RWPE2 (cell line): ENCODE measurements at regions not wholly inside any gene's neighbourhood (a gene's known extent, or its start where the extent isn't known, plus 50 kb on each side); places are given as distances from the start of the nearest gene placed in this dataset.

Experiments
- ATAC-seq: fragments of 200-7000 bp; cut with Tn5 transposase; 3 replicates; pipeline ENCODE4 v1.9.1; 2021; ENCODE audit warnings: low read depth
- DNase-seq: peaks from one replicate; pipeline ENCODE4 v3.0.0-alpha.2; 2020; ENCODE audit warnings: low spot score
- H3K27ac ChIP-seq: fragments of 450-650 bp; 2 replicates; pipeline ENCODE4 v1.5.1; 2017; ENCODE audit warnings: mild to moderate bottlenecking; ENCODE audit not compliant: poor library complexity, severe bottlenecking
- H3K27me3 ChIP-seq: fragments of 250-450 bp; sonication (Bioruptor Pico); 2 replicates; pipeline ENCODE4 v1.5.1; 2021; ENCODE audit warnings: mild to moderate bottlenecking, moderate library complexity; ENCODE audit not compliant: insufficient read depth, poor library complexity, severe bottlenecking
- H3K36me3 ChIP-seq: fragments of 250-450 bp; sonication (Bioruptor Pico); 2 replicates; pipeline ENCODE4 v1.5.1; 2020; ENCODE audit warnings: low read depth, mild to moderate bottlenecking, moderate library complexity
- H3K4me1 ChIP-seq: fragments of 250-450 bp; sonication (Bioruptor Pico); 2 replicates; pipeline ENCODE4 v1.5.1; 2021; ENCODE audit warnings: mild to moderate bottlenecking, moderate library complexity; ENCODE audit not compliant: insufficient read depth, poor library complexity, severe bottlenecking
- H3K4me3 ChIP-seq: fragments of 250-450 bp; sonication (Bioruptor Pico); 2 replicates; pipeline ENCODE4 v1.5.1; 2021; ENCODE audit warnings: mild to moderate bottlenecking, moderate library complexity; ENCODE audit not compliant: severe bottlenecking
- H3K9me3 ChIP-seq: fragments of 250-450 bp; sonication (Bioruptor Pico); 2 replicates; pipeline ENCODE4 v1.5.1; 2021; ENCODE audit warnings: mild to moderate bottlenecking, moderate library complexity; ENCODE audit not compliant: severe bottlenecking
- CTCF ChIP-seq: fragments of 450-650 bp; IDR thresholded peaks from one replicate; pipeline ENCODE4 v1.5.1; 2017; ENCODE audit warnings: mild to moderate bottlenecking, moderate library complexity; ENCODE audit not compliant: poor library complexity, severe bottlenecking

GRCh38 chr2:7774481-7774880, 857.3 kb downstream of the RNF144A start:
- ATAC-seq: no peak
- Histone ChIP-seq H3K4me3 (no peak overlapping the region), H3K36me3 (no peaks in the 10 kb centered on the region), H3K27ac (no peak overlapping the region), H3K9me3 (no peaks in the 10 kb centered on the region), H3K27me3 (no peaks in the 10 kb centered on the region), H3K4me1 (peaks cover 5% of the 10 kb centered on the region)
- no peak for TF ChIP-seq CTCF
- DNase-seq: no peak

GRCh38 chr2:7777668-7778067, 860.5 kb downstream of the RNF144A start:
- DNase-seq (no peak), ATAC-seq (no peak)
- no peak for TF ChIP-seq CTCF
- peaks cover 5% of the 10 kb centered on the region for H3K4me1 ChIP-seq
- H3K27ac ChIP-seq: no peak overlapping the region
- no peaks in the 10 kb centered on the region for H3K36me3 ChIP-seq
- no peak overlapping the region for H3K4me3 ChIP-seq
- H3K9me3 ChIP-seq: no peaks in the 10 kb centered on the region
- no peaks in the 10 kb centered on the region for H3K27me3 ChIP-seq

DNA sequence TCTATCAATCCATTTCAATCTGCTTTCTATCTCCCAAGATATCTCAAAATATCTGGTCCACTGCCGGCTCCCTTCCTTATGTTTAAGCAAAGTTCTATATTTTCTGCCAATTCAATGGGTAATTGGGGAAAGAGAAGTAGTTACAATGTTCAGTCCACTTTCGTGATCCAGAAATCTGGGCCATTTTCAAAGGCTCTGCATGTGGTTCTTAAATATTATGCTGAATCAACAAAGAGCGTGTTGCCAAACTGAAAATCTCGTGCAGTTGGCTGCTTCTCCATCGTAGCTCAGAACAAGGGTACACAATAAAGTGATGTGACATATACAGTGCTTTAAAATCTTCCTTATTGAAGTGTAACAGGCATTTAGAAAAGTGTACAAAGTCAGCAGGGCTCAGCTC, 863.1 kb downstream of the RNF144A start:
- H3K27me3 ChIP-seq: no peaks in the 10 kb centered on the region
- DNase-seq: no peak
- H3K27ac ChIP-seq: no peak overlapping the region
- H3K4me1 ChIP-seq: no peaks in the 10 kb centered on the region
- no peaks in the 10 kb centered on the region for H3K36me3 ChIP-seq
- H3K4me3 ChIP-seq: no peak overlapping the region
- no peak for ATAC-seq
- H3K9me3 ChIP-seq: no peaks in the 10 kb centered on the region
- TF ChIP-seq CTCF: no peak

DNA sequence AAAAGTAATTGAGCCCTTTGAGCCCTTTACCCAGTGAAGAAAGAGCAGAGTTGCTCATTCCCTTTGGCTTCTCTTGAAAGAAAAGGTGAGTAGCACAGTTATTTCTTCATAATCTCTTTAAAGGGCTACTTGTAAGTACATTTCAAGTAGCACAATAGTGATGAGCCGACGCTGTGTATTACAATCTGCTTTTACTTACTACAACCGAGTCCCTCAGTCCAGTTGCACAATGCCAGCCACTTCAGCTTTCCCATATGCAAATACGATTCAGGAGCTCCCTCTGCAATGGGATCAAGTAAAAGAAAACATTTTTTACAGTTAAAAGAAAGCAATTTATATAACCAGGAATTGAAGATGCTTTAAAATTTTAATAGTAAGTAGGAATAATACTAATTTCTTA, 868.5 kb downstream of the RNF144A start:
- Histone ChIP-seq H3K4me1 (no peaks in the 10 kb centered on the region), H3K36me3 (no peaks in the 10 kb centered on the region), H3K27me3 (no peaks in the 10 kb centered on the region), H3K4me3 (no peak overlapping the region), H3K9me3 (no peaks in the 10 kb centered on the region), H3K27ac (no peak overlapping the region)
- ATAC-seq (no peak), DNase-seq (no peak)
- TF ChIP-seq CTCF: no peak

DNA sequence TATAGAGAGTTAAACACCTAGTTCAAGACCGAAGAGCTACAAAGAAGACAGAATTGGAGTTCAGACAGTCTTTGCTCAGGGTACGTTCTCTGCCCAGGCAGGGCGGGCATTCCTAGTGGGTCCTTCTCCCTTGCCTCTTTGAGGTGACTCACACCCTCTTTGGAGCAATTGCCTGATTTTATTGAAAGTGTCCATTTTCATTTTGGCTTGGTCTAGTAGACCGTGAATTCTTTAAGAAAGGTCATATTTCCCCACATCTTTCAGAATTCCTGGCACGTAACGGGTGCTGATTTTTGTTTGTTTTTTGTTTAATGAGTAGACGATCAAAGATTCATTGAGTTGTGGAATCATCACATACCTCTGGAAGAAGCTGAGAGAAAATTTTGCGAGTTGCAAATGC, 871.5 kb downstream of the RNF144A start:
- H3K4me3 ChIP-seq: no peak overlapping the region
- no peak for ATAC-seq
- H3K9me3 ChIP-seq: no peaks in the 10 kb centered on the region
- H3K27ac ChIP-seq: no peak overlapping the region
- no peak for DNase-seq
- no peaks in the 10 kb centered on the region for H3K36me3 ChIP-seq
- TF ChIP-seq CTCF: no peak
- no peaks in the 10 kb centered on the region for H3K4me1 ChIP-seq
- no peaks in the 10 kb centered on the region for H3K27me3 ChIP-seq
